ENCODE measurements at regions not wholly inside any gene's neighbourhood (a gene's known extent, or its start where the extent isn't known, plus 50 kb on each side); places are given as distances from the start of the nearest gene placed in this dataset.

DNA sequence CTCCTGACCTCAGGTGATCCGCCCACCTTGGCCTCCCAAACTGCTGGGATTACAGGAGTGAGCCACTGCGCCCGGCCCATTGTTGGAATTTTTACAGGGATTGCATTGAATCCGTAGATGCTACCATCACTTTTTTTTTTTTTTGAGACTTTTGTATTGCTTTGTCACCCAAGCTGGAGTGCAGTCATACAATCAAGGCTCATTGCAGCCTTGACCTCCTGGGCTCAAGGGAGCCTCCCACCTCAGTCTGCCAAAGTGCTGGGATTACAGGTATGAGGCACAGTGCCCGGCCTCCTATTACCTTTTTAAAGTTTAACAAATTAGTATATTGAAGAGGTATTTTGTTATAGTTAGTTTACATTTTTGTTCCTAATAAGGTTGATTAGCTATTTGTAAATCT, 62.2 kb upstream of the SLC45A1 start:
- TF ChIP-seq EZH2 (IDR thresholded peaks at IDR 0.05; ENCODE audit: borderline replicate concordance): no peak
- TF ChIP-seq, protein P1, sequence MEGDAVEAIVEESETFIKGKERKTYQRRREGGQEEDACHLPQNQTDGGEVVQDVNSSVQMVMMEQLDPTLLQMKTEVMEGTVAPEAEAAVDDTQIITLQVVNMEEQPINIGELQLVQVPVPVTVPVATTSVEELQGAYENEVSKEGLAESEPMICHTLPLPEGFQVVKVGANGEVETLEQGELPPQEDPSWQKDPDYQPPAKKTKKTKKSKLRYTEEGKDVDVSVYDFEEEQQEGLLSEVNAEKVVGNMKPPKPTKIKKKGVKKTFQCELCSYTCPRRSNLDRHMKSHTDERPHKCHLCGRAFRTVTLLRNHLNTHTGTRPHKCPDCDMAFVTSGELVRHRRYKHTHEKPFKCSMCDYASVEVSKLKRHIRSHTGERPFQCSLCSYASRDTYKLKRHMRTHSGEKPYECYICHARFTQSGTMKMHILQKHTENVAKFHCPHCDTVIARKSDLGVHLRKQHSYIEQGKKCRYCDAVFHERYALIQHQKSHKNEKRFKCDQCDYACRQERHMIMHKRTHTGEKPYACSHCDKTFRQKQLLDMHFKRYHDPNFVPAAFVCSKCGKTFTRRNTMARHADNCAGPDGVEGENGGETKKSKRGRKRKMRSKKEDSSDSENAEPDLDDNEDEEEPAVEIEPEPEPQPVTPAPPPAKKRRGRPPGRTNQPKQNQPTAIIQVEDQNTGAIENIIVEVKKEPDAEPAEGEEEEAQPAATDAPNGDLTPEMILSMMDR (IDR thresholded peaks at IDR 0.05; ENCODE audit: poor library complexity): no peak

Data from hepatocyte (in vitro differentiated cells).